GM10266 (cell line): ENCODE measurements at regions not wholly inside any gene's neighbourhood (a gene's known extent, or its start where the extent isn't known, plus 50 kb on each side); places are given as distances from the start of the nearest gene placed in this dataset.
A peak's percentile ranks its signal among the peaks of the same experiment; 100 is the strongest.

Experiments
- DNase-seq: peaks from one replicate; pipeline ENCODE4 v3.0.0; 2012; ENCODE audit errors: extremely low spot score
- CTCF ChIP-seq: IDR thresholded peaks from 2 replicates; pipeline ENCODE4 v1.5.1; 2012; ENCODE audit warnings: mild to moderate bottlenecking, low read depth; ENCODE audit not compliant: control insufficient read depth, insufficient read depth; ENCODE audit errors: missing control alignments

- DNase-seq = peak; percentile 66
- peak; percentile 92 for TF ChIP-seq CTCF
Measured at GRCh38 chr2:16608661-16609643, 56.7 kb downstream of the CYRIA start.

GRCh38 chr2:16607301-16607700 is 58.3 kb downstream of the CYRIA start:
- no peak for DNase-seq
- TF ChIP-seq CTCF = no peak

- TF ChIP-seq CTCF = no peak
- no peak for DNase-seq
Measured at GRCh38 chr2:16604236-16604635, 61.4 kb downstream of the CYRIA start.

- no peak for TF ChIP-seq CTCF
- no peak for DNase-seq
Measured at GRCh38 chr2:16591370-16591933, 74.2 kb downstream of the CYRIA start.

- no peak for DNase-seq
- no peak for TF ChIP-seq CTCF
Measured at GRCh38 chr2:16589465-16589864, 76.2 kb downstream of the CYRIA start.

GRCh38 chr2:16588565-16588964 is 77.1 kb downstream of the CYRIA start:
- no peak for DNase-seq
- no peak for TF ChIP-seq CTCF

GRCh38 chr2:16587601-16588000 is 78.0 kb downstream of the CYRIA start:
- DNase-seq = no peak
- TF ChIP-seq CTCF = no peak
